Panc1 (cell line): ENCODE measurements at regions not wholly inside any gene's neighbourhood (a gene's known extent, or its start where the extent isn't known, plus 50 kb on each side); places are given as distances from the start of the nearest gene placed in this dataset.

Source experiments
- ATAC-seq: fragments of 200-7000 bp; cut with Tn5 transposase; 2 replicates; pipeline ENCODE4 v1.9.1; 2020; ENCODE audit warnings: mild to moderate bottlenecking, moderate library complexity
- BruUV-seq: library from RNA; stranded (reverse); fragments of 400-500 nt; replicated peaks from 2 replicates; lab custom pipeline; 2021; lab: Mats Ljungman, UMichigan
- CTCF ChIA-PET: fragments of 300-600 bp; sonication (Branson Sonifier 250); formaldehyde crosslinking; loops from one replicate; lab custom pipeline; 2022; ENCODE audit warnings: antibody characterized with exemption; lab: Charles Lee
- POLR2A ChIA-PET: fragments of 300-600 bp; sonication (Branson Sonifier 250); formaldehyde crosslinking; loops from one replicate; lab custom pipeline; 2022; ENCODE audit warnings: antibody characterized with exemption; lab: Charles Lee
- DNase-seq: peaks from one replicate; pipeline ENCODE4 v3.0.0-alpha.2; 2010; ENCODE audit warnings: low read depth, low spot score
- H3K27ac ChIP-seq: 2 replicates; pipeline ENCODE4 v1.5.1; 2011; ENCODE audit warnings: mild to moderate bottlenecking, low read length, inconsistent platforms
- H3K27me3 ChIP-seq: fragments of 200-500 bp; sonication (Bioruptor generic); 2 replicates; pipeline ENCODE4 v1.6.0; 2014; ENCODE audit warnings: low read length, inconsistent platforms; ENCODE audit not compliant: control insufficient read depth, insufficient read depth
- H3K36me3 ChIP-seq: fragments of 200-500 bp; sonication (Bioruptor generic); 2 replicates; pipeline ENCODE4 v1.5.1; 2014; ENCODE audit warnings: inconsistent platforms, mild to moderate bottlenecking, low read length, moderate library complexity; ENCODE audit not compliant: control insufficient read depth, insufficient read depth
- H3K4me1 ChIP-seq: 2 replicates; pipeline ENCODE4 v1.5.1; 2011; ENCODE audit warnings: inconsistent platforms, mild to moderate bottlenecking, low read length, moderate library complexity; ENCODE audit not compliant: control insufficient read depth, insufficient read depth
- H3K4me3 ChIP-seq, 2 experiments: 2 replicates each; pipeline ENCODE4 v1.5.1; 2011 to 2012; ENCODE audit warnings: low read depth in 2 of 2, low read length in 2 of 2, mild to moderate bottlenecking in 2 of 2, inconsistent platforms in 1 of 2, moderate library complexity in 1 of 2
- H3K9me3 ChIP-seq: fragments of 200-500 bp; sonication (Bioruptor generic); 2 replicates; pipeline ENCODE4 v1.5.1; 2014; ENCODE audit warnings: low read depth, mild to moderate bottlenecking, inconsistent platforms, low read length, moderate library complexity; ENCODE audit not compliant: control insufficient read depth, insufficient read depth
- CTCF ChIP-seq: fragments of 450-650 bp; IDR thresholded peaks from 2 replicates; pipeline ENCODE4 v1.5.1; 2017; ENCODE audit warnings: mild to moderate bottlenecking
- POLR2AphosphoS5 ChIP-seq: IDR thresholded peaks from 2 replicates; pipeline ENCODE4 v1.6.1; 2012; ENCODE audit warnings: mild to moderate bottlenecking, low read depth, low read length, moderate library complexity
- REST ChIP-seq, 2 experiments: IDR thresholded peaks; 2 replicates each; pipeline ENCODE4 v1.6.1; 2011 to 2012; ENCODE audit warnings: low read depth in 2 of 2, control low read depth in 1 of 2, low read length in 1 of 2, mild to moderate bottlenecking in 1 of 2, moderate library complexity in 1 of 2; ENCODE audit not compliant: insufficient read depth in 1 of 2
- SIN3A ChIP-seq: IDR thresholded peaks from 2 replicates; pipeline ENCODE4 v1.6.1; 2012; ENCODE audit warnings: low read depth, mild to moderate bottlenecking, low read length, moderate library complexity, borderline replicate concordance; ENCODE audit not compliant: insufficient read depth
- TCF7L2 ChIP-seq: IDR thresholded peaks from 2 replicates; pipeline ENCODE4 v1.6.1; 2011; ENCODE audit warnings: mild to moderate bottlenecking, low read depth, low read length, inconsistent platforms
- in situ Hi-C: cut with HindIII; loops from 2 replicates; pipeline ENCODE4 v1.10.0; 2016; ENCODE audit warnings: low sequenced_read_pairs, low pct_unique_long_range_greater_than_20kb
- intact Hi-C: fragments of 100-400 bp; cut with micrococcal nuclease; formaldehyde crosslinking; loops from one replicate; pipeline ENCODE4 v1.10.0; 2022; ENCODE audit not compliant: unreplicated experiment

DNA sequence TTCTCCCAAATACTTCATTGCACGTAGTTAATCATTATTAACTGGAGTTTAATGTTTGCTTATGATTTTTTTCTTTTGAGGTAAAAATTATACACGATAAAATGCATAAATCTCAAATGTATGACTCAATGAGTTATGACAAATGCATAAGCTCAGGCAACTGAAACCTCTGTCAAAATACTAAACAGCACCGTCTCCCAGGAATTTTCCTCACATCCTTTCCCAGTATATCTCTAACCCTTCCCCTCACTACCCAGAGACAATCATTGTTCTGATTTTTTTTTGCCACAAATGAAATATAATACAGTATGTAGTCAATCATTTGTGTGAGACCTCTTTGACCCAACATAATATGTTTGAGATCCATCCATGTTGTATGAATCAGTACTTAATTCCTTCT, 606.5 kb downstream of the CPS1 start:
- intact Hi-C loops (no loop called here), in situ Hi-C loops (no loop called here)
- H3K4me3 ChIP-seq = no peak overlapping the region
- CTCF ChIA-PET = no interaction called here
- H3K4me1 ChIP-seq = no peaks in the 10 kb centered on the region
- no peaks in the 10 kb centered on the region for H3K27me3 ChIP-seq
- ATAC-seq (no peak), DNase-seq (no peak)
- no TSS peak for BruUV-seq
- no peaks in the 10 kb centered on the region for H3K9me3 ChIP-seq
- H3K36me3 ChIP-seq = no peaks in the 10 kb centered on the region
- POLR2A ChIA-PET = no interaction called here
- H3K27ac ChIP-seq = no peak overlapping the region
- TF ChIP-seq SIN3A = no peak
- TF ChIP-seq REST (IDR thresholded peaks at IDR 0.05; ENCODE audit: insufficient read depth in 1 of 2, low read depth in 2 of 2, low read length in 1 of 2) = no peak

DNA sequence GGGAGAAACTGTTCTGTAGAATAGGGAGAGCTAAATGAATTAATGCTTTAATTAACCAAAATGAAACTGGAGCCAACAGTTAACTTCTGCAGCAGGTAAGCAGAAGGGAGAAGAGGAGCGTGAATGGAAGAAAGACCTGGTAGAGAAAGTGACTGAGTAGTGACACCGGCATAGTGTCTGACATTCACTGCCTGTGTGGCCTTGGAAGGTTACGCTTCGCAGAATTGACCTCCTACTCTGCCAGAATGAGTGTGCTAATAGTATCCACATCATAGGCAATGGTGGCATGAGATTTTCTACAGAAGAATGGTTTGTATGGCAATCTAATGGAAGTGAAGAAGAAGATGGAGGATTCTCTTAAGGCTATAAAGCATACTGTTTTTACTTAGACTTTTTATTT, 614.4 kb downstream of the CPS1 start:
- no peak for ATAC-seq

More for the DNA sequence above, 614.4 kb downstream of the CPS1 start:
- Histone ChIP-seq H3K4me1 (no peaks in the 10 kb centered on the region), H3K36me3 (no peaks in the 10 kb centered on the region), H3K27me3 (no peaks in the 10 kb centered on the region), H3K27ac (no peak overlapping the region), H3K4me3 (no peak overlapping the region), H3K9me3 (no peaks in the 10 kb centered on the region)
- ChIA-PET CTCF (no interaction called here), POLR2A (no interaction called here)
- no peak for DNase-seq
- no peak for TF ChIP-seq SIN3A
- TF ChIP-seq POLR2AphosphoS5 = no peak
- TF ChIP-seq CTCF = no peak
- TF ChIP-seq REST (IDR thresholded peaks at IDR 0.05; ENCODE audit: insufficient read depth in 1 of 2, low read depth in 2 of 2, low read length in 1 of 2) = no peak
- TF ChIP-seq TCF7L2 = no peak
- in situ Hi-C loops = no loop called here
- no TSS peak for BruUV-seq
- intact Hi-C loops = no loop called here
